ENCODE measurements at regions not wholly inside any gene's neighbourhood (a gene's known extent, or its start where the extent isn't known, plus 50 kb on each side); places are given as distances from the start of the nearest gene placed in this dataset.

GRCh38 chr5:135234666-135235401, 164.2 kb downstream of the MACROH2A1 start:
- DNase-seq, result no peak

- no peak for DNase-seq
Measured at GRCh38 chr5:135234242-135234641, 164.8 kb downstream of the MACROH2A1 start.

- DNase-seq, result no peak
Measured at GRCh38 chr5:135233477-135233876, 165.6 kb downstream of the MACROH2A1 start.

GRCh38 chr5:135232958-135233357, 166.1 kb downstream of the MACROH2A1 start:
- no peak for DNase-seq

GRCh38 chr5:135231289-135231688, 167.7 kb downstream of the MACROH2A1 start:
- no peak for DNase-seq

- peak; percentile 32 for DNase-seq
Measured at GRCh38 chr5:135230251-135230925, 168.6 kb downstream of the MACROH2A1 start.

- no peak for DNase-seq
Measured at GRCh38 chr5:135229679-135230132, 169.3 kb downstream of the MACROH2A1 start.

GRCh38 chr5:135229122-135229521, 169.9 kb downstream of the MACROH2A1 start:
- no peak for DNase-seq

GRCh38 chr5:135228222-135228621, 170.8 kb downstream of the MACROH2A1 start:
- DNase-seq, result no peak

GRCh38 chr5:135227064-135228022, 171.7 kb downstream of the MACROH2A1 start:
- DNase-seq, result no peak

- no peak for DNase-seq
Measured at GRCh38 chr5:135225856-135226560, 173.0 kb downstream of the MACROH2A1 start.

GRCh38 chr5:135223891-135224625, 175.0 kb downstream of the MACROH2A1 start:
- DNase-seq, result no peak

GRCh38 chr5:135223404-135223803, 175.6 kb downstream of the MACROH2A1 start:
- no peak for DNase-seq

GRCh38 chr5:135222771-135223170, 176.3 kb downstream of the MACROH2A1 start:
- no peak for DNase-seq

- no peak for DNase-seq
Measured at GRCh38 chr5:135222171-135222681, 176.8 kb downstream of the MACROH2A1 start.

GRCh38 chr5:135221696-135222095, 177.3 kb downstream of the MACROH2A1 start:
- no peak for DNase-seq

- no peak for DNase-seq
Measured at GRCh38 chr5:135221187-135221473, 177.9 kb downstream of the MACROH2A1 start.

- no peak for DNase-seq
Measured at GRCh38 chr5:135220394-135221186, 178.4 kb downstream of the MACROH2A1 start.

- no peak for DNase-seq
Measured at GRCh38 chr5:135219868-135220267, 179.2 kb downstream of the MACROH2A1 start.

GRCh38 chr5:135218790-135219568, 180.1 kb downstream of the MACROH2A1 start:
- no peak for DNase-seq

Measured in NCI-H226 (cell line).